GM23248 (cell line): ENCODE measurements at regions not wholly inside any gene's neighbourhood (a gene's known extent, or its start where the extent isn't known, plus 50 kb on each side); places are given as distances from the start of the nearest gene placed in this dataset.

ENCODE experiments used
- EZH2 ChIP-seq: fragments of 200-600 bp; sonication (generic); IDR thresholded peaks from 2 replicates; pipeline ENCODE4 v1.6.1; 2018; ENCODE audit warnings: antibody characterized with exemption, mild to moderate bottlenecking; ENCODE audit not compliant: insufficient read depth, poor library complexity, severe bottlenecking
- EZH2phosphoT487 ChIP-seq: fragments of 200-600 bp; sonication (generic); IDR thresholded peaks from 2 replicates; pipeline ENCODE4 v1.6.1; 2018; ENCODE audit warnings: antibody characterized with exemption, moderate library complexity, mild to moderate bottlenecking, low read depth; ENCODE audit not compliant: insufficient read depth

GRCh38 chr17:68695659-68696058 is 94.5 kb upstream of the FAM20A start:
- TF ChIP-seq EZH2 (no peak), EZH2phosphoT487 (no peak)
